HAP-1 (cell line): ENCODE measurements at regions not wholly inside any gene's neighbourhood (a gene's known extent, or its start where the extent isn't known, plus 50 kb on each side); places are given as distances from the start of the nearest gene placed in this dataset.

Experiments
- DNase-seq, 2 experiments: peaks; one replicate each; pipeline ENCODE4 v3.0.0-alpha.2; 2016 to 2020; ENCODE audit warnings: low spot score in 2 of 2
- H3K27me3 ChIP-seq: fragments of 250-450 bp; sonication (Bioruptor Pico); 2 replicates; pipeline ENCODE4 v1.5.1; 2020; ENCODE audit warnings: low read depth, mild to moderate bottlenecking, moderate library complexity
- H3K36me3 ChIP-seq: fragments of 250-450 bp; sonication (Bioruptor Pico); replicated peaks from 2 replicates; pipeline ENCODE4 v1.5.1; 2020; ENCODE audit warnings: mild to moderate bottlenecking
- H3K4me1 ChIP-seq: fragments of 250-450 bp; sonication (Bioruptor Pico); 2 replicates; pipeline ENCODE4 v1.5.1; 2020; ENCODE audit warnings: mild to moderate bottlenecking
- H3K4me3 ChIP-seq: fragments of 250-450 bp; sonication (Bioruptor Pico); 2 replicates; pipeline ENCODE4 v1.5.1; 2020; ENCODE audit warnings: mild to moderate bottlenecking, moderate library complexity
- H3K9me3 ChIP-seq: fragments of 250-450 bp; sonication (Bioruptor Pico); 2 replicates; pipeline ENCODE4 v1.5.1; 2020; ENCODE audit warnings: mild to moderate bottlenecking, moderate library complexity
- in situ Hi-C: fragments of 300-500 bp; cut with MboI; formaldehyde crosslinking; loops from 3 replicates; pipeline ENCODE4 v1.14.3; 2020; ENCODE audit warnings: low sequenced_read_pairs, inconsistent platforms, mixed read lengths

DNA sequence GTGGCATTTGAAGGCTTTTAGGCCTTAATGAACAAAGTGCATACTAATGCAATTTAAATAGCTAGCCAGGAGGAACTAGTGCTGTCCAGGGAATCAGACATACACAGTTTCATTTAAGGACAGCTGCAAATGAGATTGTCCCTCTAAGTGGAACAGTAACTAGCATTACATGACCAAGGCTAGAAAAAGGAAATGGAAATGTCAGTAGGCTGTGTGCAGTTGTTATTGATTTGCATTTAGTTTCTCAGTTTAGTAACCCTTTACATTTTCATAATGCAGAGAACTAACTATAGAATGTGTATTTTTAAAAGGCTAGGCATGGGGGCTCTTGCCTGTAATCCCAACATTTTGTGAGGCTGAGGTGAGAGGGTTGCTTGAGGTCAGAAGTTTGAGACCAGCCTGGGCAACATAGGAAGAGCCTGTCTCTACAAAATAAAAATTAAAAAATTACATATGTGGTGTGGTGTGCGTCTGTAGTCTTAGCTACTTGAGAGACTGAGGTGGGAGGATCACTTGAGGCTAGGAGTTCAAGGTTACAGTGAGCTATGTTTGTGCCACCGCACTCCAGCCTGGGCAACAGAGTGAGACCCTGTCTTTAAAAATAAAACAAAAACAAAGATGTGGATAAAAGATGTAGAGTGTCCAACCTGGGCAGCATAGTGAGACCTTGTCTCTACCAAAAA lies 468.0 kb downstream of the UTRN start:
- H3K36me3 ChIP-seq: peaks cover 45% of the 10 kb centered on the region
- no peaks in the 10 kb centered on the region for H3K27me3 ChIP-seq
- peaks cover 13% of the 10 kb centered on the region for H3K4me1 ChIP-seq
- in situ Hi-C loops: no loop called here
- no peak for DNase-seq
- H3K9me3 ChIP-seq: no peaks in the 10 kb centered on the region
- H3K4me3 ChIP-seq: no peak overlapping the region

DNA sequence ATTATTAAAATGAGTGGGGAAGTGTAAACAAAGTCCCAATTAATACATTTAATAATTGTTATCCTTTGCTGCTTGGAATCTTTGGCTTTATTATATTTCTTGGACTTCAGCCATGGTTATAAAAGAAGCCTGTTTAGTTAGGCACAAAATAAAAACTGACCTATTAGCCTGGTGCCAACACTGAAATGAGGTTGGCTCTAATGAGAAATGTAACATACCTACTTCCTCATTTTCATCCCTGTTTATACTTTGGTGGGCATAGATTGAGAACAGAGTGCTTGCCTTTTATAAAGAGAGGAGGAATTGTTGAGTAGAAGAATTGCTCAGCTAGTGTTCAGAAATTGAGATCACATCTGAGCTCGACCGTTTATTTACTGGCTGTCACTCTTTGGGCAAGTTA lies 471.3 kb downstream of the UTRN start:
- DNase-seq: no peak
- no peaks in the 10 kb centered on the region for H3K27me3 ChIP-seq
- peaks cover 24% of the 10 kb centered on the region for H3K36me3 ChIP-seq
- in situ Hi-C loops: no loop called here
- H3K9me3 ChIP-seq: no peaks in the 10 kb centered on the region
- peaks cover 17% of the 10 kb centered on the region for H3K4me1 ChIP-seq
- no peak overlapping the region for H3K4me3 ChIP-seq

DNA sequence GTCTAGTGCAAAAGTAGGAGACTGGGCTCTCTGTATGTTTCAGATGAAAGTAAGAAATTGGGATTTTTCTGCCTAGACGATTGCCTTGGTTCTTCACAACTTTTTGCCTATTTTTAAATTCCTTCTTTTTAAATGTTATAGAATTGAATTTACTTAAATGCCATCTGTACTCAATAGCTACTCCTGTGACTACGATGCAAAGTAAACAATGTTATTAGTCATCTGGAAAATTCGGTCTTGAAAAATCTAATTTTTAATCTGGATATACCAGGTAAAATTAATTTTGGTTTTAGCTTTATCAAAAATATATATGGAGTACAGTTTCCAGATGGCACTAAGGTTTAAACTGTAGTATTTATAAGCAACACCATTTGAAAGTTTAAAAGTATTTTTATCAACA lies 472.2 kb downstream of the UTRN start:
- Histone ChIP-seq H3K4me1 (peaks cover 17% of the 10 kb centered on the region), H3K36me3 (peaks cover 16% of the 10 kb centered on the region), H3K4me3 (no peak overlapping the region), H3K9me3 (no peaks in the 10 kb centered on the region), H3K27me3 (no peaks in the 10 kb centered on the region)
- in situ Hi-C loops: no loop called here
- DNase-seq: no peak

DNA sequence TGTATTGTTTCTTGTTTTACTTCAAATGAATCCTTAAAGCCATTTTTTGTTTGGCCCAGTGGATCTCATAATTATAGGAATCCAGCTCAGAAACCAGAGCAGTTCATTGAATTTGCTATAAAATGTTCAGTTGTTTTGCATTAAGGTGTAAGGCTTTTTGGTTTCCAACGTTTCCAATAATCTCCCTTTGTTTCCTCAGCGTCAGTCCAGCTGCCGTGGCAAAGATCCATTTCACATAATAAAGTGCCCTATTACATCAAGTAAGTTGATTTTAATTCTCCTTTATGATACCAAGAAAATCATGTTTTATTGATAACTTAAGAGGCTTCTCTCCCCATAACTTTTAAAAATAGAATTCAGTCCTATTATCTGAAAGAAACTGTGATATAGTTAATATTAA lies 472.6 kb downstream of the UTRN start:
- DNase-seq: peak in 1 of 2 experiments; percentile 32
- Histone ChIP-seq H3K36me3 (peaks cover 15% of the 10 kb centered on the region), H3K9me3 (no peaks in the 10 kb centered on the region)

DNA sequence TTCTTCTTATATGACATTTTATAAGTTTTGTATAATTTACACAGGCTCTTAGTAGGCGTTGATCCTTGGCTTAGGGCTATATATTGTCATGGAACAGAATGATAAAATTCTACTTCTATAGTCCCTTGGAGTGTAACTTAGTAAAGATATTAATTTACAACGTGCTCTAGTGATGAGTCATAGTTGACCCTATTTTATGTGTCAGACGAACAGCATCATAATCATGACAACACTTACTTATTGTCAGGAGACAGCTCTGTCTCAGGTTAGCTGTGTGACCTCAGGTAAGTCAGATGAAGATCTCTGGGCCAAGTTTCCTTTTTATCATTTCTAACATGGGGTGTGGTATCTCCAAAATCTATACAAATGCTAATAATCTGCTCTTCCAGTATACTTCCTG lies 473.5 kb downstream of the UTRN start:
- DNase-seq: no peak
- Histone ChIP-seq H3K4me3 (no peak overlapping the region), H3K27me3 (no peaks in the 10 kb centered on the region), H3K4me1 (peaks cover 24% of the 10 kb centered on the region), H3K9me3 (no peaks in the 10 kb centered on the region), H3K36me3 (peaks cover 15% of the 10 kb centered on the region)
- in situ Hi-C loops: no loop called here

More for the DNA sequence above, 472.6 kb downstream of the UTRN start:
- H3K27me3 ChIP-seq: no peaks in the 10 kb centered on the region
- H3K4me1 ChIP-seq: peaks cover 17% of the 10 kb centered on the region
- in situ Hi-C loops: no loop called here
- no peak overlapping the region for H3K4me3 ChIP-seq

DNA sequence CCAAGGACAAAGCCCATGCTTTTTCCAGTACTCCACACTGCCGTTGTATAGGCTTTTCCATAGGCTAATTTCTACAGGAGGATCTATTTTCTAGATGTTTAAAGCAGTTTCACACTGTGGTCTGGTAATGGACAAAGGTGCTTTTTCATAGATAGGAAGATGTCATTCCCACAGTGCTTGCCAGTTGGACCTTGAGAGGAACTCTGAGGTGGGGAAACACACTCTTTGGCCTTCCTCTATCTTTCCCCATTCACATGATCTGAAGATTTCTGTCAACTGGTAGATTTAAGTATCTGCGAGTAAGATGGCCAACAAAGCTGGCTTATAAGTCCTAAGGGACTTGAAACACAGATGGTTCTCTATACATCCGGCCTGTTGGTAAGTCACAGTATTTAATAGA lies 477.3 kb downstream of the UTRN start:
- Histone ChIP-seq H3K9me3 (no peaks in the 10 kb centered on the region), H3K27me3 (no peaks in the 10 kb centered on the region), H3K4me3 (no peak overlapping the region), H3K36me3 (peaks cover 4% of the 10 kb centered on the region; the same call in 1 of the 2 replicates), H3K4me1 (peaks cover 18% of the 10 kb centered on the region)
- in situ Hi-C loops: no loop called here
- DNase-seq: no peak

DNA sequence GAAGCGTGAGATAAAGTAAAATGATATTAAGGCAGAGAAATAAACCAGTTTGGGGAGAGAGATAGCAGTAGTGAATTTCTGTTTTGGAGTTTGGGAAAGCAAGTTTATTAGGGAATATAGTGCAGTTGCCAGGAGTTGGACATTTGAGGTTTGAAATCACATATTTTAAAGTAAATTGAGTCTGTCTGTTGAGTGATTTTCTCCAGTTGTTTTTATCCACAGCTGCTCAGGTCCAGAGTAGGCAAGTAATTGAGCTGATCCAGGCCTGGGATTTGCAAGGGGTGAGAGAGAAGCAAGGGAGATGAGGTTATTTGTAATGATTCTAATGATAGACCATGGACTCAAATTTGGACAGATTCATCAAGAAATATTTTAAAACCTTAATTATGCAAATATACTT lies 481.9 kb downstream of the UTRN start:
- peaks cover 24% of the 10 kb centered on the region for H3K4me1 ChIP-seq
- H3K36me3 ChIP-seq: peaks cover 11% of the 10 kb centered on the region
- no peak for DNase-seq
- H3K27me3 ChIP-seq: no peaks in the 10 kb centered on the region
- no peak overlapping the region for H3K4me3 ChIP-seq
- no peaks in the 10 kb centered on the region for H3K9me3 ChIP-seq
- in situ Hi-C loops: no loop called here

DNA sequence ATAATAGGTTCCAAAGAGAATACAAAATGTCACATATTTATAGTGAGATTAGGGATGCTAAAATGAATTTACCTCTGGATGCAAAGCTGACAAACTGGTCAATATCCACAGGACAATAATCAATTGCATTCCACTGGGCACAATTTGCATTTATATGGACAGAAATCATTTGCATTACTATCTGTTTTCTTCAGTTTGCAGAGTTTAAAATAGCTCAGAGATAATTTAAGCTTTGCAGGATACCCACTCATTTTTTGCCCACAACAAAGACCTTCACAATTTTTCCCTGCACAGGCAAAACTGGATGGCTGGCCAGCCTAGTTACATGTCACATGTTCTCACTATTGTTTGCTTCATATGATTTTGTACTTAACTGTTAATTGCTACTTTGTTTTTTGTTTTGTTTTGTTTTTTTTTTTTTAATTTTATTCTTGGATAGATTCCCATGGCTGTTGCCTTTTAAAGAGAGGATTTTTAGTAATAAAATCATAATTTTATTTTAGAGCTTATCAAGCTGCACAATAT lies 483.5 kb downstream of the UTRN start:
- Histone ChIP-seq H3K4me3 (no peak overlapping the region), H3K4me1 (peaks cover 17% of the 10 kb centered on the region), H3K9me3 (no peaks in the 10 kb centered on the region), H3K27me3 (no peaks in the 10 kb centered on the region), H3K36me3 (peaks cover 8% of the 10 kb centered on the region)
- in situ Hi-C loops: no loop called here
- DNase-seq: peak; percentile 42 to 70

DNA sequence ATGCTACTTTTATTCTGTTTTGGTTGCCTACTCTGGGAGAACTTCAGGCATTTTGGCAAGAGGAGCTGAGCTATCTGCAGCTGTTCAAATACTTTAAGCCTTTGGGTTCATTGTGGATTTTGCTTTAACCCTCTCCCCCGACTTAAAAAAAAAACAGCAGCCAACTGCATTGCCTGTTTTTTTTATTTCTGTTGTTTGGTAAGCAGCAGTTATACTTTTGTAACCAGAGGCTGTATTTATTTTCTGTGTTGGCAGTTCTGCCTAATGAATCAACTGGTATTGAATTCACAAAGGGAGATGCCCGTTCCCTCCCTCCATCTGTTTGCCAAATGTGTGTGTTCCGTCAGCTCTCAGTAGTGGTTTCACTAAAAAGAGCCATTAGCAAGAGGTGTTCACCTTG lies 484.0 kb downstream of the UTRN start:
- no peaks in the 10 kb centered on the region for H3K9me3 ChIP-seq
- H3K4me3 ChIP-seq: no peak overlapping the region
- DNase-seq: no peak
- H3K36me3 ChIP-seq: peaks cover 13% of the 10 kb centered on the region
- no peaks in the 10 kb centered on the region for H3K27me3 ChIP-seq
- peaks cover 17% of the 10 kb centered on the region for H3K4me1 ChIP-seq
- in situ Hi-C loops: no loop called here

DNA sequence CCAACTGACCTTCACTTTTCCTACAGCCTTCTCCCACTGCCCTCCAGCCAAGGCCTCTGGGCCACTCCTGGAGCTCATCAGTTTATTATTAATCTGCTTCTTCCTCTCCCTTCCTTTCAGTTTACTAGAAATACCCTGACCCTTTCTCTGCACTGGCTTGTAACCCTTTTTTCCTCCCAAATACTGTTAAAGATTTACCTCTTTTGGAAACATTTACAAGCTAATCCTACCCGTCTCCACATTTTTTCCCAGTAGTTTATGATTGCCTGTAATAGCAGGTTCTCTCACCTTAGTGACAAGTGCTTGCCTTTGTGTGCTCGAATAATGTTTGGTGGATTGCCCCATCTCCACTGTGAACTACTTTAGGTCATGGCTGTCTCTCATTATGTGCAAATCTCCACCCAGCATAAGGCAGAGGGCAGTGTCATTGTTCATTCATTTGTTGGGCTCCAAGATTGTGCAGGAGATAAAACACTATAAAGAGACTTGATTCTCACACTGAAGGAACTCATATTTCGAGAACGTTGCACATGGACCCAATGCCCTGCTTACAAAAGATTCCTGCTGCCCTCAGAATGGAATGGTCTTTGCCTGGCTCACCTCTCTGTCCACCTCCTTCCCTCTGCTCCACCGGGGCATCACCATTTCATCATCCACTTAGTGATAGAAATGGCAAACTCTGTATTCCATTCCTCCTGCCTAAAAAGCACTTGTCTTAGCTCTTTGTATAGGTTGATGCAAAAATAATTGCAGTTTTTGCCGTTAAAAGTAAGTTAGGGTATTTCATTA lies 491.1 kb downstream of the UTRN start:
- Histone ChIP-seq H3K4me1 (peaks cover 3% of the 10 kb centered on the region; the same call in 1 of the 2 replicates), H3K4me3 (no peak overlapping the region), H3K36me3 (peaks cover 25% of the 10 kb centered on the region), H3K9me3 (no peaks in the 10 kb centered on the region), H3K27me3 (no peaks in the 10 kb centered on the region)
- no peak for DNase-seq
- in situ Hi-C loops: no loop called here

DNA sequence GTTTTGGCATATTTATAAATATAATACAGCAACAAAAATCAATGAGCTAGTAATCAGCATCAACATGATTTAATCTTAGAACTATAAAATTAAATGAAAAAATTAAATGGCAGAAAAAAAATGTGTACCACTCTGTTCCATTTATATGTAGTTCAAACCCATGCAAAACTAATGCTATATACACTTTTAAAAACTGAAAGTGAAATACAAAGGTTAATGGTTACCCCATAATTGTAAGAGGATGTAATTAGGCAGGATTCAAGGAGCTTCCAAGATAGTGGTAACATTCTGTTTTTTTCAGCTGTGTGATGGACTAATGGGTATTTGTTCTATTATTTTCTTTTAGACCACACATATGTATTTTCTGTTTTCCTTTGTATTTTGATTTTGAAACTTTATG lies 492.1 kb downstream of the UTRN start:
- no peak overlapping the region for H3K4me3 ChIP-seq
- no peaks in the 10 kb centered on the region for H3K9me3 ChIP-seq
- no peaks in the 10 kb centered on the region for H3K27me3 ChIP-seq
- H3K4me1 ChIP-seq: peaks cover 3% of the 10 kb centered on the region; the same call in 1 of the 2 replicates
- peaks cover 27% of the 10 kb centered on the region for H3K36me3 ChIP-seq
- in situ Hi-C loops: no loop called here
- no peak for DNase-seq

DNA sequence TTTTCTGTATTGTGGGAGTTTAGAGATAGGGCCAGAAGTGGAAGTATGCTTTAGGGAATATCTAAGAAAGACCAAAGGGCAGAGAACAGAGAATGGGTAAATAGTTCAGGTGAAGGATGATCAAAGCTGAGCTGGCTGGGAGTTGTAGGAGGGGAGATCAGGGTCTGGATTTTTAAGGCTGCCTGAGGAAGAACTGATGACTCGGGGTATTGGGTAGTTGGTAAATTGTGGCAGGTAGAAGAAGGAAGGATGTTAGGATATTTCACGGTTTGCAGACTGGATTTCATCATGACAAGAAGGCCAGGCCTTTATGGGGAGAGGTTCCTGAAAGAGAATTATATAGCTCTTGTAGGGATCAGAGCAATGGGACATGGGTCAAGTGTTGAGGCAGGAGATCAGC lies 492.9 kb downstream of the UTRN start:
- in situ Hi-C loops: no loop called here
- H3K36me3 ChIP-seq: peaks cover 27% of the 10 kb centered on the region
- DNase-seq: no peak
- H3K4me1 ChIP-seq: peaks cover 3% of the 10 kb centered on the region; the same call in 1 of the 2 replicates
- H3K27me3 ChIP-seq: no peaks in the 10 kb centered on the region
- H3K9me3 ChIP-seq: no peaks in the 10 kb centered on the region
- H3K4me3 ChIP-seq: no peak overlapping the region

DNA sequence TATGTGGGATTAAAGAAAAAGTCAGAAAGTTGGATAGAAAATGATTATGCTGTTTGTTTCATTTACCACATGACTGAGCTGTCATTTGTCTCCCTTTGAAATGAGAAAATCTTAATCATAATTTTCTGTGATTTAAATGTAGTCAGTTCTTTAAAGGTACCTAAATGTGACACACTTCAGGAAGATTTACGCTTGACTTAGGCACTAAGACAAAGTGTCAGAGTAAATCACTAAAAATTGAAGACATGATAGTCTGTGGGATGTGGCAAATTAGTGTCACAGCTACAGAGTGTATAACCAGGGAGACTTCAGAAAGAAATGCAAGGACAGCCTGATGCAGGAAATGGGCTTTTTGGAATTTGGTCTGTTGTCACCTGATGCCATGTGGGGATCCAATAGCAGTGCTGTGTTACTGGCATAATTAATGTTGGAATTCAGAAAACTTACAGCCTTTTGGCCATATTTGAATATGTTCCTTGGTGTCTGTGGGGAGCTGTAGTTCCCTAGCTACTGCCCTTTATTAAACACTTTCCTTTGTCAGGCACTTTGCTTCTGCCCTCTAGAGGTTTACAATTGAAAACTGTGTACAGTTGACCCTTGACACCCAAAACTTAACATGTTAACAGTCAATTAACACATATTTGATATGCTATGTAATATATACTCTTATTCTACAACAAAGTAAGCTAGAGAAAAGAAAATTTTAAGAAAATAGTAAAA lies 493.8 kb downstream of the UTRN start:
- no peak for DNase-seq
- Histone ChIP-seq H3K27me3 (no peaks in the 10 kb centered on the region), H3K4me3 (no peak overlapping the region), H3K9me3 (no peaks in the 10 kb centered on the region), H3K4me1 (peaks cover 3% of the 10 kb centered on the region; the same call in 1 of the 2 replicates), H3K36me3 (peaks cover 23% of the 10 kb centered on the region)
- in situ Hi-C loops: no loop called here
